ENCODE measurements at regions not wholly inside any gene's neighbourhood (a gene's known extent, or its start where the extent isn't known, plus 50 kb on each side); places are given as distances from the start of the nearest gene placed in this dataset.
"Not testable (repeated sequence)": the region's sequence is repeated elsewhere in the genome, so short reads cannot be mapped to it uniquely, and the experiment has no call there.

DNA sequence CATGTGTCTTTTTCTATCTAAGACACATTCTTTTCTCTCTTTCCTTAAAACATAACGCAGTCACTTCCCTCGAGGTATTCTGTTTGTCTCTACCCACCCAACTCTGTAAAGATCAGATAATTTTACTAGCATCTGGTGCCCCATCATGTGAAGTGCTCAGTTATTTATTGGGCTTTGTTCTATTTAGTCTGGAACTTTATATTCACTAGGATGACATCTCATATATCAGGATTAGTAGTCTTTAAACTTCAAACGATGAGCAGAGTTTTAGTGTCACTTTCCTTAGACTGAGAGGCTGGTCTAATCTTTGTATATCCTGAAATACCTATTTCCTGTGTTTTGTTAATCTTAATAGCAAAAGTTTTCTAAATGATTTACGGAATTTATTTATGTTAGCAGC lies 445.5 kb upstream of the NDST3 start:
- Histone ChIP-seq H3K4me3 (ENCODE audit: low read length, poor library complexity, severe bottlenecking) (no peak overlapping the region), H3K4me1 (ENCODE audit: insufficient read depth, low read length, poor library complexity, severe bottlenecking) (no peaks in the 10 kb centered on the region), H3K4me2 (ENCODE audit: low read depth, low read length, poor library complexity, severe bottlenecking) (no peak overlapping the region), H3K79me2 (ENCODE audit: insufficient read depth, low read length) (no peaks in the 10 kb centered on the region), H3K9ac (ENCODE audit: low read depth, low read length, poor library complexity, severe bottlenecking) (no peak overlapping the region), H3K9me3 (ENCODE audit: insufficient read depth, low read depth, low read length) (no peaks in the 10 kb centered on the region), H3K27me3 (ENCODE audit: insufficient read depth, low read length, poor library complexity, severe bottlenecking) (no peaks in the 10 kb centered on the region), H3F3A (ENCODE audit: low read depth) (no peaks in the 10 kb centered on the region), H2AFZ (ENCODE audit: low read length) (no peak overlapping the region), H3K9me2 (replicated peaks; ENCODE audit: low read depth, low read length) (no peaks in the 10 kb centered on the region), H3K36me3 (ENCODE audit: insufficient read depth, low read length) (no peaks in the 10 kb centered on the region), H4K20me1 (ENCODE audit: insufficient read depth, low read length, poor library complexity, severe bottlenecking) (no peaks in the 10 kb centered on the region)
- no peak for TF ChIP-seq EZH2phosphoT487 (IDR thresholded peaks at IDR 0.05; ENCODE audit: borderline replicate concordance)
- TF ChIP-seq, protein P1, sequence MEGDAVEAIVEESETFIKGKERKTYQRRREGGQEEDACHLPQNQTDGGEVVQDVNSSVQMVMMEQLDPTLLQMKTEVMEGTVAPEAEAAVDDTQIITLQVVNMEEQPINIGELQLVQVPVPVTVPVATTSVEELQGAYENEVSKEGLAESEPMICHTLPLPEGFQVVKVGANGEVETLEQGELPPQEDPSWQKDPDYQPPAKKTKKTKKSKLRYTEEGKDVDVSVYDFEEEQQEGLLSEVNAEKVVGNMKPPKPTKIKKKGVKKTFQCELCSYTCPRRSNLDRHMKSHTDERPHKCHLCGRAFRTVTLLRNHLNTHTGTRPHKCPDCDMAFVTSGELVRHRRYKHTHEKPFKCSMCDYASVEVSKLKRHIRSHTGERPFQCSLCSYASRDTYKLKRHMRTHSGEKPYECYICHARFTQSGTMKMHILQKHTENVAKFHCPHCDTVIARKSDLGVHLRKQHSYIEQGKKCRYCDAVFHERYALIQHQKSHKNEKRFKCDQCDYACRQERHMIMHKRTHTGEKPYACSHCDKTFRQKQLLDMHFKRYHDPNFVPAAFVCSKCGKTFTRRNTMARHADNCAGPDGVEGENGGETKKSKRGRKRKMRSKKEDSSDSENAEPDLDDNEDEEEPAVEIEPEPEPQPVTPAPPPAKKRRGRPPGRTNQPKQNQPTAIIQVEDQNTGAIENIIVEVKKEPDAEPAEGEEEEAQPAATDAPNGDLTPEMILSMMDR (conservative IDR thresholded peaks at IDR 0.05; ENCODE audit: low read length) = no peak

DNA sequence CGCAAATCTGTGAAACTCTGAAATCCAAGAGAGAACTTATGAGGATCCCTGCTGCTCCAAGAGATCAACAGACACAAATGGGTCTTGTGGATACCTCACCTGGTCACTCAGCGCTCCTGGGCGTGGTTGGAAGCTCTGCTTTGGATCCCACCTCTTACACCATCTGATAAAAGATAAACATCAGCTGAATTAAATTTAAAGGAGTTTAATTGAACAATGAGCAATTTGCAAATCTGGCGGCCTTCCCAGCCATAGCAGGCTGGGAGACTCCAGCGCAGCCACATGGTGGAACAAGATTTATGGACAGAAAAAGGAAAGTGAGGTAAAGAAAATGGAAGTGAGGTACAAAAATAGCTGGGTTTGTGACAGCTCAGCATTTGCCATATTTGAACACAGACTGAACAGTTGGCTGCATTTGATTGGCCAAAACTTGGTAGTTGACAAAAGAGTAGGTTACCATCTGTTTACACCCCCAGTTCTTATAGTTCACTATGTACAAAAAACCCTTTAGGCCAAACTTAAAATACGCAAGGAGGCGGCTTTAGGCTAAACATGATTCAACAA lies 437.3 kb upstream of the NDST3 start:
- no peak overlapping the region for H2AFZ ChIP-seq (ENCODE audit: low read length)

DNA sequence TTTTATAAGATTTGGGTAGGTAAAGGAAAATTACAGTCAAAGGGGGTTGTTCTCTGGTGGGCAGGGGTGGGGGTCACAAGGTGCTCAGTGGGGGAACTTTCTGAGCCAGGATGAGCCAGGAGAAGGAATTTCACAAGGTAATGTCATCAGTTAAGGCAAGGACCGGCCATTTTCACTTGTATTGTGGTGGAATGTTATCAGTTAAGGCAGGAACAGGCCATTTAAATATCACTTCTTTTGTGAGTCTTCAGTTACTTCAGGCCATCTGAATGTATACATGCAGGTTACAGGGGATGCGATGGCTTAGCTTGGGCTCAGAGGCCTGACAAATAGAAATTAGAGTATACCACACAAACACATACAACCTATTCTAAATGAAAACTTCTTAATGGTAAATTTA lies 434.9 kb upstream of the NDST3 start:
- not testable (repeated sequence) for H3K9me2 ChIP-seq (replicated peaks; ENCODE audit: low read depth, low read length); H4K20me1 ChIP-seq (ENCODE audit: insufficient read depth, low read length, poor library complexity, severe bottlenecking); H3K36me3 ChIP-seq (ENCODE audit: insufficient read depth, low read length); H3K27me3 ChIP-seq (ENCODE audit: insufficient read depth, low read length, poor library complexity, severe bottlenecking); H3K9ac ChIP-seq (ENCODE audit: low read depth, low read length, poor library complexity, severe bottlenecking); H3F3A ChIP-seq (ENCODE audit: low read depth); H3K79me2 ChIP-seq (ENCODE audit: insufficient read depth, low read length); H3K4me1 ChIP-seq (ENCODE audit: insufficient read depth, low read length, poor library complexity, severe bottlenecking); H2AFZ ChIP-seq (ENCODE audit: low read length); H3K4me2 ChIP-seq (ENCODE audit: low read depth, low read length, poor library complexity, severe bottlenecking); H3K4me3 ChIP-seq (ENCODE audit: low read length, poor library complexity, severe bottlenecking); H3K9me3 ChIP-seq (ENCODE audit: insufficient read depth, low read depth, low read length)

More for the DNA sequence above, 437.3 kb upstream of the NDST3 start:
- no peak overlapping the region for H3K9ac ChIP-seq (ENCODE audit: low read depth, low read length, poor library complexity, severe bottlenecking)
- H3K9me3 ChIP-seq (ENCODE audit: insufficient read depth, low read depth, low read length) = no peaks in the 10 kb centered on the region
- H4K20me1 ChIP-seq (ENCODE audit: insufficient read depth, low read length, poor library complexity, severe bottlenecking) = no peaks in the 10 kb centered on the region
- no peaks in the 10 kb centered on the region for H3K9me2 ChIP-seq (replicated peaks; ENCODE audit: low read depth, low read length)
- H3K4me3 ChIP-seq (ENCODE audit: low read length, poor library complexity, severe bottlenecking) = no peak overlapping the region
- H3K4me2 ChIP-seq (ENCODE audit: low read depth, low read length, poor library complexity, severe bottlenecking) = no peak overlapping the region
- H3K79me2 ChIP-seq (ENCODE audit: insufficient read depth, low read length) = no peaks in the 10 kb centered on the region
- no peaks in the 10 kb centered on the region for H3K27me3 ChIP-seq (ENCODE audit: insufficient read depth, low read length, poor library complexity, severe bottlenecking)
- TF ChIP-seq, protein P1 (conservative IDR thresholded peaks at IDR 0.05; ENCODE audit: low read length) = no peak
- TF ChIP-seq EZH2phosphoT487 (IDR thresholded peaks at IDR 0.05; ENCODE audit: borderline replicate concordance) = no peak
- H3K4me1 ChIP-seq (ENCODE audit: insufficient read depth, low read length, poor library complexity, severe bottlenecking) = no peaks in the 10 kb centered on the region
- H3F3A ChIP-seq (ENCODE audit: low read depth) = no peaks in the 10 kb centered on the region
- H3K36me3 ChIP-seq (ENCODE audit: insufficient read depth, low read length) = no peaks in the 10 kb centered on the region

DNA sequence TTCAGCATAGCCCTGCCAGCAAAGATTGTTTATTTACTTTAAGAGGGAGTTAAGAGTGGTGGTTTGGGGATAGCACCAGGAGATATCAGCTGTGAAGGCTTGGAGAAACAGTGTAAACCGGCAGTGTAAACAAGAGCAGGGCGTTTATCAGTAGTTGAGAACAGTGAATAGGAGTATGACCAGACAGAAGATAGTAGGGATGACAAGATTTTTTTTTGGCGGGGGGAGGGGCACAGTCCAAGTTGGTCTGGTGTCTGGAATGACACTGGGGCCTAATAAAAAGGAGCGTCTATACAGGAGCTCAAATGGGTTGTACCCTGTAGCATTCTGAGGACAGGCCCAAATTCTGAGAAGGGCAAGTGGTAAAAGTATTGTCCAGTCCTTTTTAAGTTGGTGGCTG lies 433.4 kb upstream of the NDST3 start:
- H3K79me2 ChIP-seq (ENCODE audit: insufficient read depth, low read length); H3K36me3 ChIP-seq (ENCODE audit: insufficient read depth, low read length); H3K9ac ChIP-seq (ENCODE audit: low read depth, low read length, poor library complexity, severe bottlenecking); H4K20me1 ChIP-seq (ENCODE audit: insufficient read depth, low read length, poor library complexity, severe bottlenecking); H3K27me3 ChIP-seq (ENCODE audit: insufficient read depth, low read length, poor library complexity, severe bottlenecking); H3K4me3 ChIP-seq (ENCODE audit: low read length, poor library complexity, severe bottlenecking); H3K4me2 ChIP-seq (ENCODE audit: low read depth, low read length, poor library complexity, severe bottlenecking); H3K9me3 ChIP-seq (ENCODE audit: insufficient read depth, low read depth, low read length); H3F3A ChIP-seq (ENCODE audit: low read depth); H3K4me1 ChIP-seq (ENCODE audit: insufficient read depth, low read length, poor library complexity, severe bottlenecking); H3K9me2 ChIP-seq (replicated peaks; ENCODE audit: low read depth, low read length); H2AFZ ChIP-seq (ENCODE audit: low read length): not testable (repeated sequence)
